Right ventricle myocardium superior (tissue), 1 donor: ENCODE measurements at regions not wholly inside any gene's neighbourhood (a gene's known extent, or its start where the extent isn't known, plus 50 kb on each side); places are given as distances from the start of the nearest gene placed in this dataset.
"Not testable (repeated sequence)": the region's sequence is repeated elsewhere in the genome, so short reads cannot be mapped to it uniquely, and the experiment has no call there.

Source experiments
- ATAC-seq: fragments of 200-7000 bp; cut with Tn5 transposase; one replicate; pipeline ENCODE4 v1.9.1; 2020; ENCODE audit warnings: mild to moderate bottlenecking; ENCODE audit not compliant: poor library complexity
- DNase-seq: peaks from one replicate; pipeline ENCODE4 v3.0.0-alpha.2; 2020
- intact Hi-C: fragments of 100-400 bp; cut with DNase I; formaldehyde crosslinking; loops from one replicate; pipeline ENCODE4 v1.11.2; 2022
- donor health status: DM: no; HTN: yes; CAD: no; lungs with severe emphysema.

- intact Hi-C loops = no loop called here
- DNase-seq = no peak
- ATAC-seq = no peak
Measured at GRCh38 chr4:153094435-153094834, 109.8 kb upstream of the TRIM2 start.

GRCh38 chr4:153095448-153096204, 108.6 kb upstream of the TRIM2 start:
- intact Hi-C loops = no loop called here
- no peak for ATAC-seq
- DNase-seq = no peak

GRCh38 chr4:153096344-153096743, 107.9 kb upstream of the TRIM2 start:
- intact Hi-C loops = no loop called here
- no peak for DNase-seq
- ATAC-seq = no peak

GRCh38 chr4:153098427-153098826, 105.8 kb upstream of the TRIM2 start:
- intact Hi-C loops = no loop called here
- ATAC-seq (no peak), DNase-seq (no peak)

- intact Hi-C loops = no loop called here
- ATAC-seq = no peak
- DNase-seq = no peak
Measured at GRCh38 chr4:153099391-153100140, 104.7 kb upstream of the TRIM2 start.

GRCh38 chr4:153106736-153107135, 97.5 kb upstream of the TRIM2 start:
- ATAC-seq, intact Hi-C loops, DNase-seq: not testable (repeated sequence)

GRCh38 chr4:153107246-153107645, 97.0 kb upstream of the TRIM2 start:
- no peak for DNase-seq
- intact Hi-C loops = no loop called here
- no peak for ATAC-seq

- no peak for DNase-seq
- intact Hi-C loops = no loop called here
- ATAC-seq = no peak
Measured at GRCh38 chr4:153109296-153109849, 94.9 kb upstream of the TRIM2 start.

GRCh38 chr4:153110739-153111138, 93.5 kb upstream of the TRIM2 start:
- intact Hi-C loops = no loop called here
- DNase-seq = no peak
- no peak for ATAC-seq

GRCh38 chr4:153111426-153112040, 92.7 kb upstream of the TRIM2 start:
- intact Hi-C loops = no loop called here
- ATAC-seq (no peak), DNase-seq (no peak)

GRCh38 chr4:153112041-153112441, 92.2 kb upstream of the TRIM2 start:
- no peak for DNase-seq
- intact Hi-C loops = no loop called here
- ATAC-seq = no peak

GRCh38 chr4:153113061-153113837, 91.0 kb upstream of the TRIM2 start:
- intact Hi-C loops = no loop called here
- DNase-seq (no peak), ATAC-seq (no peak)

- DNase-seq (no peak), ATAC-seq (no peak)
- intact Hi-C loops = no loop called here
Measured at GRCh38 chr4:153113838-153114105, 90.5 kb upstream of the TRIM2 start.

GRCh38 chr4:153114771-153115321, 89.4 kb upstream of the TRIM2 start:
- DNase-seq (no peak), ATAC-seq (no peak)
- intact Hi-C loops = no loop called here

- intact Hi-C loops = no loop called here
- DNase-seq = no peak
- peak; percentile 80 for ATAC-seq
Measured at GRCh38 chr4:153115322-153116290, 88.6 kb upstream of the TRIM2 start.

- intact Hi-C loops = no loop called here
- DNase-seq = no peak
- ATAC-seq = peak; percentile 23
Measured at GRCh38 chr4:153116291-153116680, 88.0 kb upstream of the TRIM2 start.

- no peak for ATAC-seq
- intact Hi-C loops = no loop called here
- DNase-seq = no peak
Measured at GRCh38 chr4:153116801-153117200, 87.4 kb upstream of the TRIM2 start.

GRCh38 chr4:153117554-153117953, 86.7 kb upstream of the TRIM2 start:
- no peak for ATAC-seq
- DNase-seq = no peak
- intact Hi-C loops = no loop called here
